Endothelial cell of umbilical vein (primary cell): ENCODE measurements at regions not wholly inside any gene's neighbourhood (a gene's known extent, or its start where the extent isn't known, plus 50 kb on each side); places are given as distances from the start of the nearest gene placed in this dataset.

ENCODE experiments used
- BruUV-seq: library from RNA; stranded (reverse); fragments of 400-500 nt; replicated peaks from 2 replicates; lab custom pipeline; 2021; lab: Mats Ljungman, UMichigan
- CTCF ChIA-PET: fragments of 300-600, 350-600 bp; sonication (Branson Sonifier 250); formaldehyde crosslinking; loops from one replicate; lab custom pipeline; 2021; ENCODE audit warnings: antibody characterized with exemption, inconsistent platforms; lab: Charles Lee
- POLR2A ChIA-PET: fragments of 300-600, 350-600 bp; sonication (Branson Sonifier 250); formaldehyde crosslinking; loops from one replicate; lab custom pipeline; 2021; ENCODE audit warnings: antibody characterized with exemption, inconsistent platforms; lab: Charles Lee
- DNase-seq: peaks from one replicate; pipeline ENCODE4 v3.0.0-alpha.2; 2011; ENCODE audit warnings: low read depth, low spot score
- FAIRE-seq: peaks from 2 replicates; lab custom pipeline; 2011; peaks lifted over from hg19 to GRCh38; lab: Jason Lieb, UNC
- H2AFZ ChIP-seq: 2 replicates; pipeline ENCODE4 v1.6.0; 2012; ENCODE audit warnings: low read depth, low read length, control low read depth, inconsistent platforms
- H3K27ac ChIP-seq: 2 replicates; pipeline ENCODE4 v1.5.1; 2011; ENCODE audit warnings: low read depth, mild to moderate bottlenecking, control low read depth, low read length, moderate library complexity; ENCODE audit not compliant: insufficient read depth
- H3K27me3 ChIP-seq, 2 experiments: 2 replicates each; pipeline versions ENCODE4 v1.6.0 to v1.6.1; 2011; ENCODE audit warnings: low read length in 2 of 2, mixed read lengths in 1 of 2; ENCODE audit not compliant: control insufficient read depth in 2 of 2, insufficient read depth in 2 of 2
- H3K36me3 ChIP-seq, 2 experiments: 2 replicates in 1 of 2; 3 replicates in 1 of 2; pipeline ENCODE4 v1.5.1; 2011; ENCODE audit warnings: low read length in 2 of 2, mild to moderate bottlenecking in 1 of 2, moderate library complexity in 1 of 2; ENCODE audit not compliant: control insufficient read depth in 2 of 2, insufficient read depth in 2 of 2; ENCODE audit errors: extremely low read depth in 1 of 2
- H3K4me1 ChIP-seq: 3 replicates; pipeline ENCODE4 v1.5.1; 2011; ENCODE audit warnings: mild to moderate bottlenecking, low read length; ENCODE audit not compliant: control insufficient read depth, insufficient read depth; ENCODE audit errors: extremely low read depth
- H3K4me2 ChIP-seq: 2 replicates; pipeline ENCODE4 v1.6.1; 2011; ENCODE audit warnings: low read length, control low read depth, mixed read lengths; ENCODE audit not compliant: insufficient read depth
- H3K4me3 ChIP-seq, 3 experiments: fragments of 200-600 bp in 1 of 3; sonication (generic), shearing (Covaris generic) in 1 of 3; replicated peaks in 1 of 3; 2 replicates each; pipeline ENCODE4 v1.5.1; 2011 to 2016; ENCODE audit warnings: control low read depth in 3 of 3, low read length in 3 of 3, mild to moderate bottlenecking in 2 of 3, inconsistent platforms in 1 of 3, low read depth in 1 of 3, moderate library complexity in 1 of 3; ENCODE audit not compliant: insufficient read depth in 1 of 3
- H3K79me2 ChIP-seq: 2 replicates; pipeline ENCODE4 v1.6.0; 2012; ENCODE audit warnings: low read length, inconsistent platforms; ENCODE audit not compliant: control insufficient read depth, insufficient read depth
- H3K9ac ChIP-seq: replicated peaks from 2 replicates; pipeline ENCODE3; 2011; ENCODE audit warnings: low read length, control low read depth; ENCODE audit not compliant: insufficient read depth; ENCODE audit errors: extremely low read depth
- H3K9me1 ChIP-seq: replicated peaks from 3 replicates; pipeline ENCODE4 v1.6.0; 2011; ENCODE audit warnings: mild to moderate bottlenecking, low read length; ENCODE audit not compliant: control insufficient read depth, insufficient read depth; ENCODE audit errors: extremely low read depth
- H3K9me3 ChIP-seq: replicated peaks from 2 replicates; pipeline ENCODE4 v1.5.1; 2012; ENCODE audit warnings: low read length, inconsistent platforms; ENCODE audit not compliant: control insufficient read depth, insufficient read depth
- H4K20me1 ChIP-seq: replicated peaks from 2 replicates; pipeline ENCODE3; 2011; ENCODE audit warnings: mild to moderate bottlenecking, low read length; ENCODE audit not compliant: control insufficient read depth, insufficient read depth; ENCODE audit errors: extremely low read depth
- EZH2 ChIP-seq: IDR thresholded peaks from 2 replicates; pipeline ENCODE4 v1.6.1; 2012; ENCODE audit warnings: borderline replicate concordance, low read depth, mild to moderate bottlenecking, moderate library complexity, low read length, inconsistent platforms; ENCODE audit not compliant: severe bottlenecking
- FOS ChIP-seq: IDR thresholded peaks from 2 replicates; pipeline ENCODE4 v1.6.1; 2011; ENCODE audit warnings: mild to moderate bottlenecking, low read length, moderate library complexity, borderline replicate concordance; ENCODE audit not compliant: insufficient read depth
- GATA2 ChIP-seq: IDR thresholded peaks from 2 replicates; pipeline ENCODE4 v1.7.0; 2011; ENCODE audit warnings: low read depth, mild to moderate bottlenecking, moderate library complexity, mixed read lengths, low read length; ENCODE audit not compliant: insufficient read length, insufficient read depth
- JUN ChIP-seq: IDR thresholded peaks from 2 replicates; pipeline ENCODE4 v1.6.1; 2011; ENCODE audit warnings: borderline replicate concordance, low read depth; ENCODE audit not compliant: insufficient read length, insufficient read depth
- MAX ChIP-seq: IDR thresholded peaks from 2 replicates; pipeline ENCODE4 v1.6.1; 2011; ENCODE audit not compliant: insufficient read depth, insufficient read length
- MYC ChIP-seq: IDR thresholded peaks from one replicate; pipeline ENCODE4 v1.6.1; 2011; ENCODE audit warnings: mild to moderate bottlenecking, low read depth, low read length
- POLR2A ChIP-seq: IDR thresholded peaks from 2 replicates; pipeline ENCODE4 v1.6.1; 2012; ENCODE audit warnings: low read depth, mild to moderate bottlenecking, control low read depth, low read length
- POLR2AphosphoS5 ChIP-seq: IDR thresholded peaks from 2 replicates; pipeline ENCODE4 v1.6.1; 2012; ENCODE audit warnings: low read depth, mild to moderate bottlenecking, control low read depth, low read length, moderate library complexity; ENCODE audit not compliant: insufficient read depth
- dilution Hi-C: fragments of 300-500 bp; cut with MboI; formaldehyde crosslinking; loops from one replicate; pipeline ENCODE4 v1.15.0; 2019; ENCODE audit warnings: low sequenced_read_pairs; ENCODE audit not compliant: extremely low pct_ligation_motif_present
- intact Hi-C: fragments of 100-400 bp; cut with micrococcal nuclease; formaldehyde crosslinking; loops from one replicate; pipeline ENCODE4 v1.10.0; 2022
- TF ChIP-seq, protein P1 (sequence below), 2 donors: IDR thresholded peaks; 1 replicate in 1 of 2; 2 replicates in 1 of 2; pipeline ENCODE4 v1.5.1; 2011; ENCODE audit warnings: low read length in 2 of 2, mild to moderate bottlenecking in 2 of 2, moderate library complexity in 2 of 2, control low read depth in 1 of 2, inconsistent platforms in 1 of 2, low read depth in 1 of 2; ENCODE audit not compliant: insufficient read depth in 1 of 2; ENCODE audit errors: extremely low read depth in 1 of 2

GRCh38 chr12:91529829-91530228 is 347.2 kb upstream of the DCN start:
- dilution Hi-C loops: no loop called here

DNA sequence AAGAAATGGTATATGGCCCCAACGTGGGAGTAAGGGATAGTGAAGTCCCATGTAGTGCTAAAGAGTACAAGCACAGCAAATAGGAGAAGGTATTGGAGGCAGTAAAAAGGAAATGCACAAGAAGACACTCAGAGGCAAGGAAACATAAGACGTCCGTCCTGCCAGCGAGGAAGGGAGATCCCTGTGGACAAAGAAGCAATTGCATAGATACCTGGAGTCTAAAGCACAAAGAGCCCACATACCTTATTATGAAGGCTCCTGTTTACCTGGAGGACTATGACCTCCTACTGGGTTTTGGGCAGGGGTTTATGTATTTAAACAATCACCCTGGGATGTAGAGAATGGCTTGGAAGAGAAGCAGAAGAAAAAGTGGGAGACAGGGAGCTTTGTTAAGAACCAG is 341.2 kb upstream of the DCN start:
- TF ChIP-seq MYC: no peak
- TF ChIP-seq JUN: no peak
- TF ChIP-seq GATA2: no peak
- TF ChIP-seq, protein P1, sequence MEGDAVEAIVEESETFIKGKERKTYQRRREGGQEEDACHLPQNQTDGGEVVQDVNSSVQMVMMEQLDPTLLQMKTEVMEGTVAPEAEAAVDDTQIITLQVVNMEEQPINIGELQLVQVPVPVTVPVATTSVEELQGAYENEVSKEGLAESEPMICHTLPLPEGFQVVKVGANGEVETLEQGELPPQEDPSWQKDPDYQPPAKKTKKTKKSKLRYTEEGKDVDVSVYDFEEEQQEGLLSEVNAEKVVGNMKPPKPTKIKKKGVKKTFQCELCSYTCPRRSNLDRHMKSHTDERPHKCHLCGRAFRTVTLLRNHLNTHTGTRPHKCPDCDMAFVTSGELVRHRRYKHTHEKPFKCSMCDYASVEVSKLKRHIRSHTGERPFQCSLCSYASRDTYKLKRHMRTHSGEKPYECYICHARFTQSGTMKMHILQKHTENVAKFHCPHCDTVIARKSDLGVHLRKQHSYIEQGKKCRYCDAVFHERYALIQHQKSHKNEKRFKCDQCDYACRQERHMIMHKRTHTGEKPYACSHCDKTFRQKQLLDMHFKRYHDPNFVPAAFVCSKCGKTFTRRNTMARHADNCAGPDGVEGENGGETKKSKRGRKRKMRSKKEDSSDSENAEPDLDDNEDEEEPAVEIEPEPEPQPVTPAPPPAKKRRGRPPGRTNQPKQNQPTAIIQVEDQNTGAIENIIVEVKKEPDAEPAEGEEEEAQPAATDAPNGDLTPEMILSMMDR (IDR thresholded peaks at IDR 0.05; ENCODE audit: extremely low read depth in 1 of 2, insufficient read depth in 1 of 2, low read depth in 1 of 2, low read length in 2 of 2): no peak
- TF ChIP-seq EZH2: no peak
- TF ChIP-seq MAX: no peak
- no peak for TF ChIP-seq POLR2A
- TF ChIP-seq POLR2AphosphoS5: no peak
- no peak for TF ChIP-seq FOS
- H3K27me3 ChIP-seq: no peaks in the 10 kb centered on the region
- no TSS peak for BruUV-seq
- no peaks in the 10 kb centered on the region for H3K4me1 ChIP-seq
- no peaks in the 10 kb centered on the region for H3K9me1 ChIP-seq
- no peak overlapping the region for H3K4me2 ChIP-seq
- CTCF ChIA-PET: interaction anchor here (1.3 to 1.6 kb wide), 2 partner anchors 38 to 142 kb away, joined by 3 to 5 read pairs; no protein-coding TSS in a partner anchor
- POLR2A ChIA-PET: no interaction called here
- no peaks in the 10 kb centered on the region for H3K36me3 ChIP-seq
- FAIRE-seq (no peak), DNase-seq (no peak)
- no peak overlapping the region for H3K9ac ChIP-seq
- dilution Hi-C loops: no loop called here
- intact Hi-C loops: no loop called here
- no peaks in the 10 kb centered on the region for H3K9me3 ChIP-seq
- no peaks in the 10 kb centered on the region for H4K20me1 ChIP-seq
- H3K4me3 ChIP-seq: no peak overlapping the region
- H2AFZ ChIP-seq: no peak overlapping the region
- no peaks in the 10 kb centered on the region for H3K79me2 ChIP-seq
- no peak overlapping the region for H3K27ac ChIP-seq

More at GRCh38 chr12:91529829-91530228, 347.2 kb upstream of the DCN start:
- Histone ChIP-seq H3K4me1 (peaks cover 12% of the 10 kb centered on the region), H3K9me3 (no peaks in the 10 kb centered on the region), H3K4me2 (peak overlapping the region; percentile 46), H2AFZ (no peak overlapping the region), H3K36me3 (no peaks in the 10 kb centered on the region), H3K4me3 (no peak overlapping the region), H3K27ac (no peak overlapping the region), H3K9ac (no peak overlapping the region), H3K9me1 (no peaks in the 10 kb centered on the region), H3K79me2 (no peaks in the 10 kb centered on the region), H4K20me1 (no peaks in the 10 kb centered on the region), H3K27me3 (no peaks in the 10 kb centered on the region)
- ChIA-PET POLR2A (no interaction called here), CTCF (no interaction called here)
- DNase-seq: peak; percentile 39
- TF ChIP-seq GATA2 (peak; percentile 42), FOS (peak; percentile 48), JUN (peak; percentile 26), MYC (no peak), POLR2A (no peak), EZH2 (no peak), POLR2AphosphoS5 (no peak)
- FAIRE-seq: peak; percentile 59
- no TSS peak for BruUV-seq
- intact Hi-C loops: loop anchor here (1.0 kb wide), 1 partner anchor 8 kb away; no protein-coding TSS in a partner anchor
